ENCODE measurements at regions not wholly inside any gene's neighbourhood (a gene's known extent, or its start where the extent isn't known, plus 50 kb on each side); places are given as distances from the start of the nearest gene placed in this dataset.

GRCh38 chr10:31645786-31646185 lies 282.8 kb downstream of the ARHGAP12 start:
- DNase-seq (ENCODE audit: low read depth in 2 of 3, low spot score in 2 of 3): no peak

DNA sequence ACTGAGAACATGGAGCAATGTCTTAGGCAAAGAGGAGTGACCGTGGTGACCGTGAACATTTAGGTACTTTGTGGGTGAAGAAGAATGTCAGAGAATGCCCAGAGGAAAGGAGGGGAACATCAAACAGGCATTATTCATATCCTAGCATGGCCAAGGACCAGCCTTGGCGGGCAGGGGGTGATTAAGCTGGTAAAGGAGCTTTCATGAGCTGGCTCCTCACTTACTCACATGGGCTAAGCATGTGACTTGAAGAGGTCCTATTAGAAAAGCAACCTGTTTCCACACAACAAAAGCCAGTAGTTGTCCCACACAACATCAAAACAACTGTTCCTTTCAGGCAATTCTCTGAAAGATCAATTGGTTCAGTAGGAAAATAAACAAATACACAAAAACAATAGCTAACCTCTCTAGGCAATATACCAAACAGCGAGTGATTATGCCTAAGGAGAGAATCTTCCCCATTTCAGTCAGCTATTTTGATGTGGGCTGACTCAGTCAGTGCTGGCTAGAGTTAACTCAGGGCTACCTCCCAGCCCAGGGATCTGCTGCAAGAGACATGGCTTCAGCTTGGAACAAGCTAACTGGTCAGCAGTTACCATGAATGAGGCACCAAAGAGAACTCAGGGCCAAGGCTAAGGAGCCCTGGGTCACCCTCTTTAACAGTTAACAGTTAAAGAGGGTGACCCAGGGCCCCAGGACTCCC lies 283.5 kb downstream of the ARHGAP12 start:
- no peak for DNase-seq (ENCODE audit: low read depth in 2 of 3, low spot score in 2 of 3)

DNA sequence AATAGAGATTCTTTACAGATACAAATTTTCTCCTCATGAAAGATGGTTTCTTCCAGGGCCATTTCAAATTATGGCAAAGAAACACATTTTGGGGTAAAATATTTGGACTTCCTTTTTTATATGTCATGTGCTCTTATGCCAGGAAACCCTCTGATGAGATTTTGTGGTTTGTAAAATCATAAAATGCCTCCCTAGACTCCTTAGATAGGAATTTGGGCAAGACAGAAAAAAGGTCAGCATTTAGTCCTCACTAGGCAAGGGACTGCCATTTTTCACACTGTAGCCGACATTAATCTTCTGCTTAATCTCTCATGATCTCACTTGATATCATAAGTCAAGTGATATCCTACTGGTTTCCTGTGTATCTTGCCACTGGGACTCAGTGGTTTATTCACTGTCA lies 286.4 kb downstream of the ARHGAP12 start:
- DNase-seq (ENCODE audit: low read depth in 2 of 3, low spot score in 2 of 3): no peak

GRCh38 chr10:31635415-31636065 lies 293.1 kb downstream of the ARHGAP12 start:
- no peak for DNase-seq (ENCODE audit: low read depth in 2 of 3, low spot score in 2 of 3)

- DNase-seq (ENCODE audit: low read depth in 2 of 3, low spot score in 2 of 3): no peak
Observed at GRCh38 chr10:31635009-31635408, 293.6 kb downstream of the ARHGAP12 start.

GRCh38 chr10:31630861-31631567 lies 297.6 kb downstream of the ARHGAP12 start:
- no peak for DNase-seq (ENCODE audit: low read depth in 2 of 3, low spot score in 2 of 3)

DNA sequence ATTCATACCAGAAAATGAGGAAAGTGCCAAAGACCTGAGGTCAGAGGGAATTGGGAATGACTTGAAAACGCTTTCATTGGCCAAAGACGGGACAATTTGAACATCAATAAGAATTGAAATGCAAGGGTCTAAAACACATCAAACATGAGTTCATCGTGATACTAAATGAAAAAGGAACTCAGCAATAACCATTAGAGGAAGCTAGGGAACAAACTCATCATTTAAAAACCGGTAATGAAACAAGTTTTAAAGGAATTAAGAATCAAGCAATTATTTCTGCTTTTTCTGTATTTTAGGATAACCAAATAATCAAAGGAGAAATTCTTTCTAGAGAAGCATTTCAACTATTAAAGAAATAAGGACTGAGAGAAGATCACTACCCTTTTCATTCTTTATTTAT lies 303.1 kb downstream of the ARHGAP12 start:
- DNase-seq (ENCODE audit: low read depth in 2 of 3, low spot score in 2 of 3): no peak

- DNase-seq (ENCODE audit: low read depth in 2 of 3, low spot score in 2 of 3): no peak
Observed at GRCh38 chr10:31624611-31625010, 304.0 kb downstream of the ARHGAP12 start.

DNA sequence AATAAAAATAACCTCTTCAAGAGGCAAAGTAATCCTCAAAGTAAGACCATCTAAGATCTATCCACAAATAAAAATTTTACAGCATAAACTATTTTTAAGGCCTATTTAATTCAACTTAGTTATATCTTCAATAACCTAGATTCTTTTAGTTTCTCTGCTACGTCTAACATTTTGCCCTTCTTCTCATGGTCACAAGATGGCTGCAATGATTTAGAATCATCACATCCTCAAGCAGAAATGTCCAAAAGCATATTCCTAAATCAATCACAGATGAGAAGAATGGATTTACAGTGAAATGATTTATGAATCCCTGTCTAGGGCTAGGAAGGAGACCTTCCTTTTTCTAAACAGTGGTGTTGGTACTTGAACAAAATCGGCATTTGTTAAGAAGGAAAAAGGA lies 304.7 kb downstream of the ARHGAP12 start:
- DNase-seq (ENCODE audit: low read depth in 2 of 3, low spot score in 2 of 3): no peak

- DNase-seq (ENCODE audit: low read depth in 2 of 3, low spot score in 2 of 3): no peak
Observed at GRCh38 chr10:31623466-31623865, 304.4 kb downstream of the ZEB1 start.

DNA sequence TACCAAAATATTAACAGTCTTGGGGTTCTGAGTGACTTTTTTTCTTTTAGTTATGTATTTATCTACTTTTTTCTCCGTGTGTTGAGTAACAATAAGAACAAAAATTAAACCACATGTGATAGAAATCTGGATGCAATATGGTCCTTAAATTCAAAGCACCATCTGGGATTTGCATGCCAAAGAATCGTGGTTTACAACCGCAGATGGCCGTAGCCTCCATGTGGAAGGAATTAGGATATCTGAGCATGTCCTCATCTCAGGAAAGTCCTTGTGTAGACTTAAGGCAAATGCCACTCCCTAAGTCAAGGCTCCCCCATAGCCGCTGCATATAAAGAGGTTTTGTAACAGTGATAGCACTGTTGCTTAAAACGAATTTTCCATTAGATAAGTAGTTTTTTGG lies 304.0 kb downstream of the ZEB1 start:
- no peak for DNase-seq (ENCODE audit: low read depth in 2 of 3, low spot score in 2 of 3)

GRCh38 chr10:31621733-31622132 lies 302.7 kb downstream of the ZEB1 start:
- no peak for DNase-seq (ENCODE audit: low read depth in 2 of 3, low spot score in 2 of 3)

- DNase-seq (ENCODE audit: low read depth in 2 of 3, low spot score in 2 of 3): no peak
Observed at GRCh38 chr10:31620226-31621151, 301.5 kb downstream of the ZEB1 start.

DNA sequence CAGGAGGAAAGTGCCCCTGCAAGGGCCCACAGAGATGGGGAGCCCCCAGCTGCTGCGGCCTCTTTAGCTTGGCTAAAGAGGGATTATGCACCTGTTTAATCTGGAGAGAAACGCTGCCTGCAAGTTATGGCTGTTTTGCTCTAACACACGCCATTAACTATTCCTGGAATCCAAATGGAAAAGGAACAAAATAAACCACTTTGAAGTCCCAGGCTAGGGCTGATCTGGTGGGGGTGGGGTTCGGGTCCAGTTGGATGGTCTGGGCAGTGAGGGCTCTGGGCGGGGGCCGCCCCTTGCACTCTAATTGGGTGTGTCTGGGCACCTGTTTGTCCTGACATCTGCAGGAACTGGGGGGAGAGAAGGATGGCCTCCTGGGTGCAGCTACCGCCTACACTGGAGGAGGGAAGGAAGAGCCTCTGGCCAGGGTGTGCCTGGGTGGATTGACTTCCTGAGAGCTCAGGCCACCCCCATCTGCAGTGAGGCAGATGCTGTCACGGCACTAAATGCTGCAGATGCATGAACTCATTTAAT lies 300.6 kb downstream of the ZEB1 start:
- no peak for DNase-seq (ENCODE audit: low read depth in 2 of 3, low spot score in 2 of 3)

DNA sequence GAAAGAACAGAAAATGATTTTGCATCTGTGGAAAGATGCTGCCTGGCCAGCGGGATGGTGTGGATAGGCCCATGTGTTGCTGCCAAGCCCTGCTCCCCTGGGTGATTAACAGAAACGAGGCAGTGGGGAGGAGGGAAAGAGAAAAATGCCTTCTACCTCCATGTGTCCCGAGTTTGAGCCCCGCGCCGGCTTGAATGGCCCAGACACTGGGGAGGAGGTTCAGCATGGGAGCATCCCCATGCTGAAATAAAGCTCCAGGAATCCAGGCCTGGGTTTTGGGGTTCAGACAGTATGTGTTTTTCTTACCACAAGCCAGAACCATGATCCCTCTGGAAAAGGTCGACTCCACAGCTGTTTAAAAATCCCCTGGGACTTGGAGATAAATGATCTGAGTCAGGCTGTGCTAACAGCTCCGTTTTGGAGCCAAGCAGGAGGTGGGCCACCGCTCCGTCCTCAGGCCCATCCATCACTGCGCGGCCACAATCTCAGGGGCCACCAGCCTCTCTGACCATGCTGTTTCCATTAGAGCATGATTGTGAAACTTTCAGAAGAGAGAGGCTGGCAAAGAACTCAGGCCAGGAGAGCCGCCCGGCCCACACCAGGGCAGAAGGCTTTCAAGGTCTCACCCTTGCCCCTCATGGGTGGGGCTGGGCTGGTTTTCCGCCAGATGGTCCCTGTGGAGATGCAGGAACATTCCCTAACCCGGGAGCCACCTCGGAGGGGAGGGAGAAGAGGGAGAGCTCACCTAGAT lies 299.7 kb downstream of the ZEB1 start:
- no peak for DNase-seq (ENCODE audit: low read depth in 2 of 3, low spot score in 2 of 3)

GRCh38 chr10:31617757-31618156 lies 298.7 kb downstream of the ZEB1 start:
- no peak for DNase-seq (ENCODE audit: low read depth in 2 of 3, low spot score in 2 of 3)

DNA sequence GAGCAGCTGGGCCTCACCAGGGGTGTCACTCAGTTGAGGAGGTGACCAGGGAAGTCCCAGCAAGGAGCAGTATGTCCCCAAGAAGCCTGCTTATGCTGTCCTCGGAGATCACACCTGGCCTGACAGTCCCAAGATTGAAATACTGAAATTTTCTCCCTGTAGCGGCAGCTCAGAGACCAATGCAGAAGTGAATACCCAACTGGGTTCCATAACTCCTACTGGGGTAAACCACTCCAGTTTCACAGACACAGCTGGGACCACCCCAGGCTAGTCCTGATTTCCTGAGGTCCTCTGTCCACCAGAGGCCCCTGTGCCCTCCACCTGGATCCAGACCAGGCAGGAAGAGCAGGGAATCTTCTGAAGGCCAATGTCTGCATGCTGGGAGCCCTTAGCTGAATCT lies 298.1 kb downstream of the ZEB1 start:
- DNase-seq (ENCODE audit: low read depth in 2 of 3, low spot score in 2 of 3): no peak

- no peak for DNase-seq (ENCODE audit: low read depth in 2 of 3, low spot score in 2 of 3)
Observed at GRCh38 chr10:31615129-31615528, 296.1 kb downstream of the ZEB1 start.

GRCh38 chr10:31614611-31615010 lies 295.6 kb downstream of the ZEB1 start:
- no peak for DNase-seq (ENCODE audit: low read depth in 2 of 3, low spot score in 2 of 3)

- no peak for DNase-seq (ENCODE audit: low read depth in 2 of 3, low spot score in 2 of 3)
Observed at GRCh38 chr10:31612082-31612481, 293.1 kb downstream of the ZEB1 start.

All from activated CD8-positive, alpha-beta memory T cell treated with anti-CD3 and anti-CD28 coated beads for 48 hours (primary cell).